Esophagus muscularis mucosa (tissue), 4 donors: ENCODE measurements at regions not wholly inside any gene's neighbourhood (a gene's known extent, or its start where the extent isn't known, plus 50 kb on each side); places are given as distances from the start of the nearest gene placed in this dataset.
"Not testable (repeated sequence)": the region's sequence is repeated elsewhere in the genome, so short reads cannot be mapped to it uniquely, and the experiment has no call there.

Source experiments
- CTCF ChIP-seq, 3 experiments: fragments of 200-600 bp in 2 of 3; fragments of 450-650 bp in 1 of 3; sonication (generic) in 2 of 3; IDR thresholded peaks; one replicate each; pipeline ENCODE4 v1.5.1; 2017 to 2019; ENCODE audit warnings: antibody characterized with exemption in 3 of 3, mild to moderate bottlenecking in 2 of 3, moderate library complexity in 1 of 3
- EP300 ChIP-seq: sonication (generic); formaldehyde crosslinking; IDR thresholded peaks from one replicate; pipeline ENCODE4 v1.6.1; 2017; ENCODE audit warnings: antibody characterized with exemption
- POLR2A ChIP-seq: fragments of 450-650 bp; IDR thresholded peaks from one replicate; pipeline ENCODE4 v1.6.1; 2017; ENCODE audit warnings: antibody characterized with exemption, moderate library complexity, mild to moderate bottlenecking, low read depth
- POLR2AphosphoS5 ChIP-seq, 2 donors: sonication (generic); formaldehyde crosslinking; IDR thresholded peaks; one replicate each; pipeline ENCODE4 v1.6.1; 2017; ENCODE audit warnings: antibody characterized with exemption in 2 of 2

DNA sequence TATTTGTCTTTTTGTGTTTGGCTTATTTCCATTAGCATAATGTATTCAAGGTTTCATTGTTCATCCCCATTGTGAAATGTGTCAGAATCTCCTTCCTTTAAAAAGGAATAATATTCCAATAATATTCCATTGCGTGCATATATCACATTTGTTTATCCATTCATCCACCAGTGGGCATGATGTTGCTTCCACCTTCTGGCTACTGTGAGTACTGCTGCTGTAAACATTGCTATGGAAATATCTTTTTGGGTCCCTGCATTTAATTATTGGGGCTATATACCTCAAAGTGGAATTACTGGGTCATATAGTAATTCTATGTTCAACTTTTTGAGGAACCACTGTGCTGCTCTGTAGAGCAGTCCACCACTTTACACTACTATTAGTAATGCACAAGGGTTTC lies 123.1 kb downstream of the POTEG start:
- not testable (repeated sequence) for TF ChIP-seq CTCF (IDR thresholded peaks at IDR 0.05); POLR2A; EP300; POLR2AphosphoS5 (IDR thresholded peaks at IDR 0.05)
